ENCODE measurements at regions not wholly inside any gene's neighbourhood (a gene's known extent, or its start where the extent isn't known, plus 50 kb on each side); places are given as distances from the start of the nearest gene placed in this dataset.

GRCh38 chr7:156274557-156274956 lies 366.0 kb upstream of the RNF32 start:
- no peak for DNase-seq

DNA sequence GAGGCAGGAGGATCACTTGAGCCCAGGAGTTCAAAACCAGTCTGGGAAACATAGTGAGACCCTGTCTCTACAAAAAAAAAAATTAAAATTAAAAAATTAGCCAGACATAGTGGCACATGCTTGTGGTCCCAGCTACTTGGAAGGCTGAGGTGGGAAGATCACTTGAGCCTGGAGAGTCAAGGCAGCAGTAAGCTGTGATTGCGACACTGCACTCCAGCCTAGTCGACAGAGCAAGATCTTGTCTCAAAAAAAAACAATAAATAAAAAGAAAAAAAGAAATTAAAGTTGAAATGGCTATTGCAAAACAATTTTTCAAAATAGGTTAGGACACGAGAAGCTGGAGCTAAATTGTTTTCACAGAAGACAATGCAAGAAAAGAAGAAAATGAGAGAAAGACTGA lies 379.0 kb upstream of the RNF32 start:
- DNase-seq: no peak

- DNase-seq: no peak
These were observed 382.7 kb upstream of the RNF32 start for GRCh38 chr7:156257904-156258303.

DNA sequence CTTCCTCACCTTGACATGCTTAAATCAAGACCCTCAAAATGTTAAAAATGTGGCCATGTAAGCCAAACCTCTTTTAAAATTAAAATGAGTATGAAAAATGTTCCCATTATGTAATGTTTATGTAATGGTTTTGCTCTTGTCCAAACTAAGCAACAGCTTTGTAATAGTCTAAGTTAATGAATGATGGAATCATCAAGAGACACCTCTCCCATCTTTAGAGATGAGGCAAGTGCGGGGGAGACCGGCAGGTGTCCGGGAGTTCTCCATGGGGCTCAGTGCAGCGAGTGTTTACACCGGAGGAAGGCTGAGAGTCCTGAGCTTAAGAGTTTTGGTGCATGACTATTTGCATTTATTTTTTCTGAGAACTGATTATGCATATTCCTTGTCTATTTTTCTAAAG lies 384.9 kb upstream of the RNF32 start:
- DNase-seq: no peak

DNA sequence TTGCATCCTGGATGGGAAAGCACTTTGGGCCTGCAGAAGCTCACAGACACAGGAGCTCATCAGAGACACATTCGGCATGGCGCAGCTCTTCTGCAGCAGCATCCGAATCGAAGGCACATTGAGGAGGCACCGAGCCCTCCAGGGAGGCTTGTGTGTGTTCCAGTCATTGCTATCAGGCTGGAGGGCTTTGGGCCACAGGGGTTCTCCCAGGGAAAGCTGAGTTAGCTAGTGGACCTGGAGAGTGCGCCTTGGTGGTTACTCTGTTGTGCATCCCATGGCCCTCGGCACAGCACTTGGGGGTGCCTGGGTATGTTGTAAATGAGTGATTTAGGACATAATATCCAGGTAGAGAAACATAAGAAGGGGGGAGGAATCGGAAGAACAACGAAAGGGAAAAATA lies 388.7 kb upstream of the RNF32 start:
- no peak for DNase-seq

GRCh38 chr7:156240532-156240931 lies 400.0 kb upstream of the RNF32 start:
- DNase-seq: no peak

- DNase-seq: no peak
These were observed 402.0 kb upstream of the RNF32 start for GRCh38 chr7:156238366-156239133.

- DNase-seq: no peak
These were observed 403.0 kb upstream of the RNF32 start for GRCh38 chr7:156237614-156238013.

GRCh38 chr7:156236936-156237599 lies 403.5 kb upstream of the RNF32 start:
- DNase-seq: no peak

DNA sequence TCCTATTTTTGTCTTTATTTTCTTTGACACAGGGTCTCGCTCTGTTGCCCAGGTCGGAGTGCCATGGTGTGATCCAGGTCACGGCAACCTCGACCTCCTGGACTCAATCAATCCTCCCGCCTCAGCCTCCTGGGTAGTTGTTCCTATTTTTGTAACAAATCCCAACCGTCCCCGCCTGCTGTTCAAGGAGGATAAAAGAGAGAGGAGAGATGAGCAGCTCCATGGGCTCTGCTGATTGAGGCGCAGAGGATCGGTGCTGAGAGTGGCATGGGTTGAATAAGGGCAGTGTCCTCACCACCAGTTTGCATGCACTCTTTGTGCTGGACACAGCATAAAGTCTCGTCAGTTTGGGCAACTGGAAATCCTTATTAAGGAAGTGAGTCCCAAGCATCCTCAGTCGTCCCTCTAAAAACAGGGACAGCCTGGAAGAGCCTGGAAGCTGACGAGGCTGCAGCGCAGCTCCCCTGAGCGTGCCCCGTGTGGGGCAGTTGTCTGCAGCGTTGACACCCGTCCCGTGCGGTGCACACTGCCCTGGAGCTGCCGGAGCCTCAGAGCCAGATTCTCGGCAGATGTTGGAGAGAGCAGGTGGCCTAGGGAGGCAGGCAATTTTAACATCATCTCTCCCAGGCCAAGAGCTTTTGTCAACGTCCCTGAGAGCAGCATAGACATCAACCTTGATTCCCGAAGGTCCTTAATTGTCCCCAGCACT lies 404.2 kb upstream of the RNF32 start:
- no peak for DNase-seq

DNA sequence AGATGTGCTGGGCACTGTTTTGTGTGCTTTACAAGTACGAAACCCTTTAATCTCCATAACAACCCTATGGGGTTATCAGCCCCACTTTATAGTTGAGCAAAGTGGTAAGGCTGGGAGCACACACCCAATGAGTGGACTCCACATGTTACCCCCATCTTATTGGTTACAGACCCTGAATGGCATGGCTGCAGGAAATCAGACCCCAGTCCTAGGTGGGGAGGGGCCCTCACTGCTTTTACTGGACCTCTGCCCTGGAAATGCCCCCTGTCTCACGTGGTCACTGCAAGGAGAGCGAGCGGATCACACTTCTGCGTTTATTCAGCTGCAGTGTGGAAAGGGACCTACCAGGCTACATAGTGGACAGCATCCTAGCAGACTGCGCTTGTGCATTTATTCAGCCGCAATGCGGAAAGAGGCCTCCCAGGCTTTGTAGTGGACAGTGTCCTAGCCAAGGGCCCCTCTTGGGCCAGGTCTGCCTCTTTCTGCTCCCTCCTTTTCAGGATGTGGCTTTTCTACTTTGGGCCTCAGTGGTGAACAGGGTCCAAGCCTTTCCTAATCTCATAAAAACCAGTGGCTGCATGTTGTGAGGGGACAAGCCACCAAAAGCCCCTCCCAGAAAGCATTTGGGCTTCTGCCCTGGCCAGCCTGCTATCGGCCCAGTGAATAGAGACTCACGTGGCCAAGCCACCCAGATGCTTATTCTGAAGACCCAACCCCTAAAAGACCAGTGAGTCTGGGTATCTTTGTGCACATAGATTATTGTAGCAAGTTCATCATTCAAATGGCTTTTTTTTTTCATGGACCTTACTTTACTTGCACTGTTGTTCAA lies 405.7 kb upstream of the RNF32 start:
- no peak for DNase-seq

GRCh38 chr7:156234192-156234591 lies 406.4 kb upstream of the RNF32 start:
- no peak for DNase-seq

DNA sequence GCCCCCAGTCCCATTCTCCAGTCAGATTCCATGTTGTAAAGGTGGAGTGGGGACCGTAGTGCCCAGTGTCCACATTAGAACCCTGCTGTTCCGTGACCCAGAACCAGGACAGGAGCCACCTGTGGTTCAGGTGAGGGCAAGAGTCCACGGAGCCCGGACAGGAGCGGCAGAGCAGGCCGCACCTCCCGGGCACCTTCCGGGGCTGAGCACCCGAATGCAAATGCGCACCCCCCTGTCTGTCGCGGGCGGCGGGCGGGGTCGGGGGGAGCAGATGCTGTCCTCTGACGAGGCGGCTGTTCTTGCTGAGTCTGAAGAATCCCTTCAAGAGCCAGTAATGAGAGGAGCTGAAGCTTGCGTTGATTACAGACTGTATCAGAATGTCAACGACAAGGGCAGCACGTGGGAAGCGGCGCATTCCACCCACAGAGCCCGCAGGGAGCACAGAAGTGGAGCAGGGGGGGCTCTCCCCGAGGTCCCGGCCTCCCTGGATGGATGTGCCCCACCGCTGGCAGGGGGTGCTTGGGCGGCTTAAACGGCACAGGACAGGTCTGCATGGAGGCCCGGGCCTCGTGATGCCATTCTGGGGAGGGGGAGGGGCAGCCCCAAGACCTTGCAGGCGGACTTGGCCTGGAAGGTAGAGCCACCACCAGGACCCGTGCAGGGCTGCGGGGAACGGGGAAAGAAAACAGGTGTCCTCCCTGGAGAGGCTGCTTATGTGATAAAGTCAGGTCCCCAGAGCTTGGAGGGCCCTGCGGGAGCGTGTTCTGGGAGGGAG lies 407.5 kb upstream of the RNF32 start:
- no peak for DNase-seq

DNA sequence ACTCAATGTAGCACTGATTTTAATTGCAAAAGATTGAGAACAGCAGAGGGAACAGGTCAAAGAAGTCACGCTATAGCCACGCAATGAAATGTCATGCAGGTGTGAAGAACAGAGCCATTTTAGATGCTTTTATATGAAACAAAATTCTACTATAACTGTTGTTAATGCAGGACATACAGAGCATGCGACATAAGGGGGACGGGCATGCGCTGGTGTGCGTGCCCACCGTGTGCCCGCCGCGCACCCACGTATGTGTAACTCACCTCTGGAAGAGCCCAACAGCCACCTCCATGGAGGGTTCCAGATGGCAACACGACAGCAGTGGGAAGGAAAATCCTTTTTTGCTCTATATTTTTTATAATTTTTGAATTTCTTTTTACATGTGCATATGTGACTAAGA lies 410.0 kb upstream of the RNF32 start:
- no peak for DNase-seq

- no peak for DNase-seq
These were observed 412.6 kb upstream of the SHH start for GRCh38 chr7:156224833-156225225.

GRCh38 chr7:156223935-156224832 lies 411.9 kb upstream of the SHH start:
- no peak for DNase-seq

- DNase-seq: no peak
These were observed 410.3 kb upstream of the SHH start for GRCh38 chr7:156222611-156223010.

- no peak for DNase-seq
These were observed 409.9 kb upstream of the SHH start for GRCh38 chr7:156222151-156222550.

DNA sequence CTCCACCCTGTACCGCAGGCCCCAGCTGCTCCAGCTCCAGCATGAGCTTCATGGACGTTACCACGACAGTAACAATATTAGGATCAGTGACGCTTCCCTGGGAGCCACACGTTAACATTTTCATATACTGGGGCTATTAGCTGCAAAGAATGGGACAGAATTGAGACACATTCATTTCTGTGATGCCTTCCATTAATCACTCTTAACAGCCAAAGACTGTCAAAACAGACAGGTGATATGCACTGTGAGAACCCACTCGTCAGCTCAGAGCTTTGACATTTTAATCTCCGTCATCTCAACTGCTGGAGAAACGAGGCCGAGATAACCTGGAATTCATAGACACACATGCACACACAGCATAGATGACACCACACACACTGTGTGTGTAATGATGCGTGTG lies 408.4 kb upstream of the SHH start:
- no peak for DNase-seq

DNA sequence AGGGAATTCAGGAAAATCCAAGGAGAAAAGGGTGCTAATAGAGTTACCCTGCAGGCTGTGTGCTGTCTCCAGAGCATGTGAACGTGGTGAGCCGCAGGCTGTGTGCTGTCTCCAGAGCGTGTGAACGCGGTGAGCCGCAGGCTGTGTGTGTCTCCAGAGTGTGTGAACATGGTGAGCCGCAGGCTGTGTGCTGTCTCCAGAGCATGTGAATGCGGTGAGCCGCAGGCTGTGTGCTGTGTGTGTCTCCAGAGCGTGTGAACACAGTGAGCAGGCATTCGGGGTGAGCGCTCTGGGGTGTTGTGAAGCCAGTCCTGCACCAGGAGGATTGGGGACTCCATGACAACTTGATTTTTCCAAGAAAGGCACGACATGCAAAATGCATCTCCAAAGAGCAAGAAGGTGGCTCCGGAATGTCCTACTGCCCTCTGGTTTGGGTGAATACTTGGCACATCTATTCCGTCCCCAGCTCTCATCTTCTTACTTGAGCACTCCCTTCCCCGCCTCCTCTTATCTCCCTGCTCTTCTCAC lies 407.9 kb upstream of the SHH start:
- no peak for DNase-seq

Measured in NCI-H82 (cell line).